K562 (cell line): ENCODE measurements at regions not wholly inside any gene's neighbourhood (a gene's known extent, or its start where the extent isn't known, plus 50 kb on each side); places are given as distances from the start of the nearest gene placed in this dataset.

Experiments used
- ATAC-seq: fragments of 200-7000 bp; cut with Tn5 transposase; 3 replicates; pipeline ENCODE4 v1.9.1; 2020; ENCODE audit warnings: moderate library complexity
- BruUV-seq: library from RNA; stranded (reverse); fragments of 400-500 nt; replicated peaks from 2 replicates; lab custom pipeline; 2021; lab: Mats Ljungman, UMichigan
- CTCF ChIA-PET: fragments of 300-600 bp; formaldehyde crosslinking; extraction: SDS; loops from one replicate; lab custom pipeline; 2021; ENCODE audit warnings: low intra/inter-chr PET ratio; lab: Yijun Ruan, JAX
- POLR2A ChIA-PET: fragments of 300-600, 350-650 bp; sonication (Branson Sonifier 250); formaldehyde crosslinking; extraction: SDS; loops from one replicate; lab custom pipeline; 2021; ENCODE audit warnings: antibody characterized with exemption, inconsistent platforms; lab: Yijun Ruan, JAX
- DNase-seq, 4 experiments: peaks; one replicate each; pipeline versions ENCODE4 v3.0.0 to v3.0.0-alpha.2; 2011 to 2018; ENCODE audit warnings: low spot score in 3 of 4, mixed read lengths in 3 of 4; ENCODE audit errors: extremely low read depth in 1 of 4
- FAIRE-seq: peaks from 2 replicates; lab custom pipeline; 2011; peaks lifted over from hg19 to GRCh38; lab: Jason Lieb, UNC
- H2AFZ ChIP-seq: 2 replicates; pipeline ENCODE4 v1.6.0; 2011; ENCODE audit warnings: low read depth, low read length, control low read depth, inconsistent platforms
- H3K27ac ChIP-seq: fragments of 200-600 bp; 3 replicates; pipeline ENCODE4 v1.8.0; 2011; ENCODE audit warnings: low read depth, mild to moderate bottlenecking, control low read depth, inconsistent platforms, low read length, moderate library complexity, mixed read lengths; ENCODE audit errors: extremely low read depth
- H3K27me3 ChIP-seq, 2 experiments: fragments of 300-600 bp in 1 of 2; 2 replicates in 1 of 2; 3 replicates in 1 of 2; pipeline versions ENCODE4 v1.6.0 to v1.8.0; 2011; ENCODE audit warnings: inconsistent platforms in 2 of 2, low read length in 2 of 2, mild to moderate bottlenecking in 1 of 2, mixed read lengths in 1 of 2, moderate library complexity in 1 of 2; ENCODE audit not compliant: control insufficient read depth in 2 of 2, insufficient read depth in 2 of 2
- H3K36me3 ChIP-seq: fragments of 300-600 bp; 3 replicates; pipeline ENCODE4 v1.8.0; 2011; ENCODE audit warnings: mild to moderate bottlenecking, low read length, inconsistent platforms; ENCODE audit not compliant: control insufficient read depth, insufficient read depth
- H3K4me1 ChIP-seq, 2 experiments: fragments of 200-600 bp in 1 of 2; replicated peaks in 1 of 2; 2 replicates in 1 of 2; 3 replicates in 1 of 2; pipeline versions ENCODE4 v1.5.1 to v1.8.0; 2011; ENCODE audit warnings: inconsistent platforms in 2 of 2, low read length in 2 of 2, mild to moderate bottlenecking in 1 of 2, mixed read lengths in 1 of 2, moderate library complexity in 1 of 2; ENCODE audit not compliant: control insufficient read depth in 2 of 2, insufficient read depth in 2 of 2
- H3K4me2 ChIP-seq: 2 replicates; pipeline ENCODE4 v1.6.1; 2011; ENCODE audit warnings: low read length, control low read depth, inconsistent platforms, mixed read lengths; ENCODE audit not compliant: insufficient read depth
- H3K4me3 ChIP-seq: fragments of 200-600 bp; sonication (generic), shearing (Covaris generic); 2 replicates; pipeline ENCODE4 v1.5.1; 2016; ENCODE audit warnings: control low read depth, inconsistent platforms
- H3K79me2 ChIP-seq: fragments of 200-600 bp; 3 replicates; pipeline ENCODE4 v1.8.0; 2011; ENCODE audit warnings: low read length, inconsistent platforms; ENCODE audit not compliant: control insufficient read depth, insufficient read depth
- H3K9ac ChIP-seq, 2 experiments: 2 replicates each; pipeline versions ENCODE4 v1.6.0 to v1.6.1; 2011; ENCODE audit warnings: low read depth in 2 of 2, low read length in 2 of 2, control low read depth in 1 of 2, inconsistent platforms in 1 of 2, mild to moderate bottlenecking in 1 of 2, mixed read lengths in 1 of 2; ENCODE audit not compliant: insufficient read depth in 1 of 2
- H3K9me1 ChIP-seq: one replicate; pipeline ENCODE4 v1.6.0; 2011; ENCODE audit warnings: inconsistent platforms, mild to moderate bottlenecking, low read length, moderate library complexity; ENCODE audit not compliant: control insufficient read depth, insufficient read depth
- H3K9me3 ChIP-seq: replicated peaks from 2 replicates; pipeline ENCODE4 v1.5.1; 2011; ENCODE audit warnings: low read depth, low read length, inconsistent platforms; ENCODE audit not compliant: control insufficient read depth, insufficient read depth
- H4K20me1 ChIP-seq: replicated peaks from 2 replicates; pipeline ENCODE4 v1.6.1; 2011; ENCODE audit warnings: low read length, inconsistent platforms, mixed read lengths; ENCODE audit not compliant: control insufficient read depth, insufficient read depth
- HDAC1 ChIP-seq, 2 experiments: fragments of 450-650 bp; IDR thresholded peaks; 2 replicates each; pipeline ENCODE4 v1.6.1; 2016 to 2017; ENCODE audit warnings: inconsistent platforms in 1 of 2, mild to moderate bottlenecking in 1 of 2, moderate library complexity in 1 of 2
- TCF3 ChIP-seq: sonication (generic); formaldehyde crosslinking; IDR thresholded peaks from 2 replicates; pipeline ENCODE4 v1.4.0; 2020; ENCODE audit warnings: mild to moderate bottlenecking, missing genetic modification reagents
- ZBTB17 ChIP-seq: fragments of 450-650 bp; formaldehyde crosslinking; IDR thresholded peaks from 2 replicates; pipeline ENCODE4 v1.4.0; 2020; ENCODE audit warnings: mild to moderate bottlenecking
- ZNF23 ChIP-seq: fragments of 250-450 bp; sonication (Bioruptor Pico); IDR thresholded peaks from 2 replicates; pipeline ENCODE4 v1.4.0; 2020; ENCODE audit warnings: mild to moderate bottlenecking
- ZNF347 ChIP-seq: fragments of 450-650 bp; formaldehyde crosslinking; IDR thresholded peaks from 2 replicates; pipeline ENCODE4 v1.4.0; 2020; ENCODE audit warnings: low read depth, mild to moderate bottlenecking, moderate library complexity
- ZNF785 ChIP-seq: fragments of 250-450 bp; sonication (Bioruptor Pico); IDR thresholded peaks from 2 replicates; pipeline ENCODE4 v1.4.0; 2020; ENCODE audit warnings: mild to moderate bottlenecking
- WGBS: fragments of 100-300 bp; shearing (Covaris generic); methylation state at CpG from one replicate; pipeline ENCODE4 v1.1.6; 2016; ENCODE audit warnings: low coverage, mixed read lengths; ENCODE audit not compliant: insufficient coverage; ENCODE audit errors: missing lambda C conversion rate; 5-methylcytosine and 5-hydroxymethylcytosine counted together
- in situ Hi-C: fragments of 300-500 bp; cut with MboI; formaldehyde crosslinking; loops from 4 replicates; pipeline ENCODE4 v1.15.0; 2018; ENCODE audit warnings: inconsistent platforms, mixed read lengths
- intact Hi-C: fragments of 100-400 bp; cut with micrococcal nuclease; formaldehyde crosslinking; loops from 2 replicates; pipeline ENCODE4 v1.14.2; 2022
- TF ChIP-seq, protein P1 (sequence below): fragments of 450-650 bp; IDR thresholded peaks from 2 replicates; pipeline ENCODE4 v1.6.1; 2016; ENCODE audit warnings: antibody characterized with exemption

DNA sequence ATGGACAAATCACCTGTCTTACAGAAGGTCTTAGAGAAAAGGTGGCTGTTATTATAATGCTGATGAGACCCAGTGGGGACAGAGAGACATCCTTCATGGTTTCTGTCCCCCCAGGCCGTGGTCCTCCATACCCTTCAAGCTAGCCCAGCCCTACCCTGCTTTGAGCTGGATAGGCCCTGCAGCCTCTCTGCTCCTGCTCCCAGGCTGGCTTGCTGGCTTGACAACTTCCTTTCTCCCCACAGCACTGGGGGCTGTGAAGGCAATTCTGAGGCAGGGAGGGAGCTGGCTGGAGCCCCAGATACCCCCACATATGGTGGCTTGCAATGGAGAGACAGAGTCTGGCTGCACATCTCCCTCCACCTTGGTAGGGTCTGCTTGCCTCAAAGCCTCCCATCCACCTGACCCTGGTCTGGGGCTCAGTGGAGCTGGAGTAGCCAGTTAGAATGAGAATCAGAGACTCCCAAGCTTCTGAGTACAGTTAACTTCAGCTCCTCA is 118.2 kb downstream of the PJA1 start:
- Histone ChIP-seq H3K27me3 (peaks cover 0 to 15% of the 10 kb centered on the region in 2 experiments; a peak in 1 of 5 replicates), H3K9ac (no peak overlapping the region), H2AFZ (no peak overlapping the region), H3K4me1 (no peaks in the 10 kb centered on the region), H3K79me2 (no peaks in the 10 kb centered on the region), H3K27ac (no peak overlapping the region), H3K4me2 (no peak overlapping the region), H3K9me3 (no peaks in the 10 kb centered on the region), H4K20me1 (no peaks in the 10 kb centered on the region), H3K36me3 (no peaks in the 10 kb centered on the region), H3K4me3 (no peak overlapping the region), H3K9me1 (no peaks in the 10 kb centered on the region)
- POLR2A ChIA-PET: no interaction called here
- intact Hi-C loops (no loop called here), in situ Hi-C loops (no loop called here)
- FAIRE-seq (no peak), ATAC-seq (no peak), DNase-seq (no peak)
- no peak for TF ChIP-seq HDAC1 (IDR thresholded peaks at IDR 0.05)
- no peak for TF ChIP-seq ZNF23 (CRISPR knock-in tag)
- no peak for TF ChIP-seq TCF3 (CRISPR knock-in tag)
- no peak for TF ChIP-seq ZBTB17 (CRISPR knock-in tag)
- TF ChIP-seq ZNF347 (CRISPR knock-in tag): no peak
- TF ChIP-seq, protein P1, sequence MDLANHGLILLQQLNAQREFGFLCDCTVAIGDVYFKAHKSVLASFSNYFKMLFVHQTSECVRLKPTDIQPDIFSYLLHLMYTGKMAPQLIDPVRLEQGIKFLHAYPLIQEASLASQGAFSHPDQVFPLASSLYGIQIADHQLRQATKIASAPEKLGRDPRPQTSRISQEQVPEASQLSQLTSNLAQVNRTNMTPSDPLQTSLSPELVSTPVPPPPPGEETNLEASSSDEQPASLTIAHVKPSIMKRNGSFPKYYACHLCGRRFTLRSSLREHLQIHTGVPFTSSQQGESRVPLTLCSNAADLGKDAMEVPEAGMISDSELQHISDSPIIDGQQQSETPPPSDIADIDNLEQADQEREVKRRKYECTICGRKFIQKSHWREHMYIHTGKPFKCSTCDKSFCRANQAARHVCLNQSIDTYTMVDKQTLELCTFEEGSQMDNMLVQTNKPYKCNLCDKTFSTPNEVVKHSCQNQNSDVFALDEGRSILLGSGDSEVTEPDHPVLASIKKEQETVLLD: no peak
- TF ChIP-seq ZNF785 (CRISPR knock-in tag): no peak
- no TSS peak for BruUV-seq
- CTCF ChIA-PET: no interaction called here
- WGBS: 0% methylated on average over 1 of the region's 1 CpG
